Hepatocyte (in vitro differentiated cells): ENCODE measurements at regions not wholly inside any gene's neighbourhood (a gene's known extent, or its start where the extent isn't known, plus 50 kb on each side); places are given as distances from the start of the nearest gene placed in this dataset.

Source experiments
- EZH2phosphoT487 ChIP-seq: fragments of 200-600 bp; sonication (generic); IDR thresholded peaks from one replicate; pipeline ENCODE4 v1.6.1; 2018; ENCODE audit warnings: antibody characterized with exemption, mild to moderate bottlenecking, low read depth, moderate library complexity; ENCODE audit not compliant: unreplicated experiment, severe bottlenecking
- TF ChIP-seq, protein P1 (sequence below): fragments of 200-600 bp; sonication (generic); IDR thresholded peaks from 2 replicates; pipeline ENCODE4 v1.5.1; 2016; ENCODE audit warnings: antibody characterized with exemption, mild to moderate bottlenecking; ENCODE audit not compliant: poor library complexity

- TF ChIP-seq, protein P1, sequence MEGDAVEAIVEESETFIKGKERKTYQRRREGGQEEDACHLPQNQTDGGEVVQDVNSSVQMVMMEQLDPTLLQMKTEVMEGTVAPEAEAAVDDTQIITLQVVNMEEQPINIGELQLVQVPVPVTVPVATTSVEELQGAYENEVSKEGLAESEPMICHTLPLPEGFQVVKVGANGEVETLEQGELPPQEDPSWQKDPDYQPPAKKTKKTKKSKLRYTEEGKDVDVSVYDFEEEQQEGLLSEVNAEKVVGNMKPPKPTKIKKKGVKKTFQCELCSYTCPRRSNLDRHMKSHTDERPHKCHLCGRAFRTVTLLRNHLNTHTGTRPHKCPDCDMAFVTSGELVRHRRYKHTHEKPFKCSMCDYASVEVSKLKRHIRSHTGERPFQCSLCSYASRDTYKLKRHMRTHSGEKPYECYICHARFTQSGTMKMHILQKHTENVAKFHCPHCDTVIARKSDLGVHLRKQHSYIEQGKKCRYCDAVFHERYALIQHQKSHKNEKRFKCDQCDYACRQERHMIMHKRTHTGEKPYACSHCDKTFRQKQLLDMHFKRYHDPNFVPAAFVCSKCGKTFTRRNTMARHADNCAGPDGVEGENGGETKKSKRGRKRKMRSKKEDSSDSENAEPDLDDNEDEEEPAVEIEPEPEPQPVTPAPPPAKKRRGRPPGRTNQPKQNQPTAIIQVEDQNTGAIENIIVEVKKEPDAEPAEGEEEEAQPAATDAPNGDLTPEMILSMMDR, result no peak
- no peak for TF ChIP-seq EZH2phosphoT487
Measured at GRCh38 chr21:22456241-22456640, 1458.0 kb downstream of the NCAM2 start.
